SK-N-SH treated with all-trans-retinoic acid at 6 μM for 48 hours (cell line): ENCODE measurements at regions not wholly inside any gene's neighbourhood (a gene's known extent, or its start where the extent isn't known, plus 50 kb on each side); places are given as distances from the start of the nearest gene placed in this dataset.

Experiments used
- ARNTL ChIP-seq: fragments of 450-650 bp; formaldehyde crosslinking; IDR thresholded peaks from 2 replicates; pipeline ENCODE4 v1.5.0; 2020; ENCODE audit warnings: low read depth, mild to moderate bottlenecking, moderate library complexity, borderline replicate concordance
- CREB5 ChIP-seq: fragments of 250-450 bp; sonication (Bioruptor Pico); IDR thresholded peaks from 2 replicates; pipeline ENCODE4 v1.5.1; 2020; ENCODE audit warnings: low read depth, mild to moderate bottlenecking, moderate library complexity
- ESRRG ChIP-seq: fragments of 250-450 bp; sonication (Bioruptor Pico); IDR thresholded peaks from 2 replicates; pipeline ENCODE4 v1.6.1; 2021; ENCODE audit warnings: mild to moderate bottlenecking
- GLIS3 ChIP-seq: fragments of 250-450 bp; sonication (Bioruptor Pico); IDR thresholded peaks from 2 replicates; pipeline ENCODE4 v1.5.0; 2020; ENCODE audit warnings: mild to moderate bottlenecking, moderate library complexity
- ISL1 ChIP-seq: fragments of 250-450 bp; sonication (Bioruptor Pico); IDR thresholded peaks from 2 replicates; pipeline ENCODE4 v2.1.2; 2022; ENCODE audit warnings: mild to moderate bottlenecking, moderate library complexity
- OSR1 ChIP-seq: fragments of 250-450 bp; sonication (Bioruptor Pico); IDR thresholded peaks from 2 replicates; pipeline ENCODE4 v1.8.0; 2022; ENCODE audit warnings: moderate library complexity, mild to moderate bottlenecking, inconsistent platforms
- PATZ1 ChIP-seq: fragments of 250-450 bp; sonication (Bioruptor Pico); IDR thresholded peaks from 2 replicates; pipeline ENCODE4 v1.8.0; 2020; ENCODE audit warnings: mild to moderate bottlenecking, moderate library complexity, borderline replicate concordance
- PPARA ChIP-seq: fragments of 250-450 bp; sonication (Bioruptor Pico); IDR thresholded peaks from 2 replicates; pipeline ENCODE4 v1.5.0; 2020; ENCODE audit warnings: mild to moderate bottlenecking, borderline replicate concordance
- RARB ChIP-seq: fragments of 250-450 bp; sonication (Bioruptor Pico); IDR thresholded peaks from 2 replicates; pipeline ENCODE4 v1.8.0; 2021; ENCODE audit warnings: mild to moderate bottlenecking, moderate library complexity
- SNAI2 ChIP-seq: fragments of 250-450 bp; sonication (Bioruptor Pico); IDR thresholded peaks from 2 replicates; pipeline ENCODE4 v1.5.0; 2020; ENCODE audit warnings: mild to moderate bottlenecking, moderate library complexity
- TSHZ2 ChIP-seq: fragments of 250-450 bp; sonication (Bioruptor Pico); IDR thresholded peaks from 2 replicates; pipeline ENCODE4 v1.5.0; 2020; ENCODE audit warnings: mild to moderate bottlenecking, moderate library complexity
- ZFP3 ChIP-seq: fragments of 250-450 bp; sonication (Bioruptor Pico); IDR thresholded peaks from 2 replicates; pipeline ENCODE4 v1.5.0; 2020; ENCODE audit warnings: mild to moderate bottlenecking, moderate library complexity
- ZFP30 ChIP-seq: fragments of 450-650 bp; formaldehyde crosslinking; IDR thresholded peaks from 2 replicates; pipeline ENCODE4 v1.5.0; 2022; ENCODE audit warnings: mild to moderate bottlenecking, moderate library complexity
- ZNF565 ChIP-seq: fragments of 450-650 bp; formaldehyde crosslinking; conservative IDR thresholded peaks from 2 replicates; pipeline ENCODE4 v1.5.0; 2020; ENCODE audit warnings: low read depth, mild to moderate bottlenecking, moderate library complexity

GRCh38 chr12:124505001-124505818 is 62.2 kb downstream of the NCOR2 start:
- TF ChIP-seq TSHZ2 (CRISPR knock-in tag) (no peak), ZFP3 (CRISPR knock-in tag) (no peak), SNAI2 (CRISPR knock-in tag) (no peak), PATZ1 (no peak), ARNTL (no peak), GLIS3 (no peak), ISL1 (CRISPR knock-in tag) (no peak), OSR1 (CRISPR knock-in tag) (no peak), RARB (CRISPR knock-in tag) (no peak), PPARA (CRISPR knock-in tag) (no peak), CREB5 (CRISPR knock-in tag) (no peak), ZFP30 (no peak), ESRRG (CRISPR knock-in tag) (no peak), ZNF565 (CRISPR knock-in tag) (no peak)
